H1 (cell line): ENCODE measurements at regions not wholly inside any gene's neighbourhood (a gene's known extent, or its start where the extent isn't known, plus 50 kb on each side); places are given as distances from the start of the nearest gene placed in this dataset.
A peak's percentile ranks its signal among the peaks of the same experiment; 100 is the strongest.

Experiments used
- BRCA1 ChIP-seq: IDR thresholded peaks from 2 replicates; pipeline ENCODE4 v1.6.1; 2012; ENCODE audit warnings: low read depth, low read length, improper control_type of control experiment
- CBX8 ChIP-seq: fragments of 300-800, 300-1000 bp; sonication (generic); IDR thresholded peaks from 2 replicates; pipeline ENCODE4 v1.7.1; 2016; ENCODE audit warnings: low read depth, low read length, borderline replicate concordance
- CHD1 ChIP-seq: IDR thresholded peaks from 2 replicates; pipeline ENCODE4 v1.6.1; 2012; ENCODE audit warnings: low read depth, low read length, improper control_type of control experiment
- CHD2 ChIP-seq: IDR thresholded peaks from 2 replicates; pipeline ENCODE4 v1.6.1; 2012; ENCODE audit warnings: low read length, improper control_type of control experiment
- CTBP2 ChIP-seq: IDR thresholded peaks from 2 replicates; pipeline ENCODE4 v1.7.0; 2011; ENCODE audit warnings: borderline replicate concordance, mild to moderate bottlenecking, moderate library complexity, mixed read lengths, low read length; ENCODE audit not compliant: insufficient read depth, insufficient read length
- HDAC2 ChIP-seq, 2 experiments: fragments of 300-600 bp in 1 of 2; sonication (generic) in 1 of 2; IDR thresholded peaks; 2 replicates each; pipeline ENCODE4 v1.6.1; 2011 to 2012; ENCODE audit warnings: low read depth in 2 of 2, low read length in 2 of 2, mild to moderate bottlenecking in 2 of 2, moderate library complexity in 2 of 2, borderline replicate concordance in 1 of 2, inconsistent platforms in 1 of 2
- KDM4A ChIP-seq: IDR thresholded peaks from one replicate; pipeline ENCODE4 v1.7.1; 2012; ENCODE audit warnings: low read depth, mild to moderate bottlenecking, moderate library complexity, low read length, inconsistent platforms; ENCODE audit not compliant: severe bottlenecking
- MAFK ChIP-seq: IDR thresholded peaks from 2 replicates; pipeline ENCODE4 v1.6.1; 2012; ENCODE audit warnings: low read depth, mild to moderate bottlenecking, improper control_type of control experiment, low read length
- POLR2AphosphoS5 ChIP-seq: IDR thresholded peaks from 2 replicates; pipeline ENCODE4 v1.6.1; 2011; ENCODE audit warnings: low read depth, low read length
- POU5F1 ChIP-seq: IDR thresholded peaks from 2 replicates; pipeline ENCODE4 v1.6.1; 2011; ENCODE audit warnings: low read depth, mild to moderate bottlenecking, low read length, moderate library complexity
- RBBP5 ChIP-seq: IDR thresholded peaks from 2 replicates; pipeline ENCODE4 v1.7.1; 2012; ENCODE audit warnings: low read depth, mild to moderate bottlenecking, inconsistent platforms, low read length, moderate library complexity, borderline replicate concordance
- SP1 ChIP-seq: IDR thresholded peaks from 2 replicates; pipeline ENCODE4 v1.6.1; 2011; ENCODE audit warnings: low read depth, low read length
- SRF ChIP-seq: IDR thresholded peaks from 2 replicates; pipeline ENCODE4 v1.6.1; 2011; ENCODE audit warnings: mild to moderate bottlenecking, low read depth, low read length, moderate library complexity
- SUZ12 ChIP-seq: fragments of 200-600 bp; sonication (generic); IDR thresholded peaks from 2 replicates; pipeline ENCODE4 v1.6.1; 2012; ENCODE audit warnings: mild to moderate bottlenecking, inconsistent platforms, low read length, moderate library complexity, mixed read lengths
- TBP ChIP-seq: IDR thresholded peaks from 2 replicates; pipeline ENCODE4 v1.6.1; 2011; ENCODE audit warnings: low read depth, low read length, improper control_type of control experiment
- TF ChIP-seq, protein P1 (sequence below), 3 experiments: IDR thresholded peaks; 1 replicate in 2 of 3; 2 replicates in 1 of 3; pipeline versions ENCODE4 v1.5.1 to v1.6.1; 2011; ENCODE audit warnings: low read length in 3 of 3, mild to moderate bottlenecking in 3 of 3, inconsistent platforms in 2 of 3, low read depth in 1 of 3, moderate library complexity in 1 of 3; ENCODE audit not compliant: insufficient read depth in 1 of 3; ENCODE audit errors: control extremely low read depth in 1 of 3

DNA sequence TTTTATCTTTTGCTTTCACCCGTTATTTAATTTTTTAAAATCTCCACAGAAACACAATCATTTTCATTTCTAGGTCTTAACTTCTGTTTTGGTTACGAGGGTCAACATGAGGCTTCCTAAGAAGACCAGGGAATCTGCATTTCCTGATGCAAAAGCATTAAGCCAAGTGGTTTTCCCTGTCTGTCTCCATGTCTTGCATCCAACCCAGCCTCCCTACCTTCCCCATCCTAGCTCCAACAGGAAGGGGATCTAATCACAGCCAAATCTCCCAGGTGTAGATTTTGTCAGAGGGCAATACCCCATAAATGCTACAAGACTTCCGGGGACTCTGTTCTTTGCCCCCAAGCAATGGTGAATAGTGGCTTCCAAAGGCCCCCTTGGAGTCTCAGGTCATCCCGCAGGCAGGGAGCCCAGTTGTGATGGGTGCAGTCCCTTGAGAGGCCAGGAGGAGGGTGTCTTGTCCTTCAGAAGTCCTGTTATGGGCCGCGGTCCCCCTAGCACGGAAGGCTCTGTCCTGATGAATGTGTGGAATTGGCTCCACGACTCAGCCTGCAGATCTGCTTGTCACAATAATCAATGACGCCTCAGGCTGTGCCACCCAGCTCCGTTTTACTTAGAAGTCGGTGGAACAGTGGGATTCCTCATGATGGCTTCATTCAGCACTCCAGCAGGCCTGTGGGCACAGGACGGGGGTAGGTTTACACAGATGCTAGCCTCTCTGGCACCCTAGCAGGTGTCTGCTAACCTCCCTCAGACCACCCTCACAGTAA, 141.1 kb downstream of the RGS9 start (continued):
- TF ChIP-seq RBBP5 (no peak), MAFK (no peak), CHD2 (no peak), POU5F1 (no peak), SRF (no peak), BRCA1 (no peak; the same call in 1 of the 2 replicates), HDAC2 (IDR thresholded peaks at IDR 0.05; ENCODE audit: borderline replicate concordance in 1 of 2, low read depth in 2 of 2, low read length in 2 of 2) (no peak), CBX8 (no peak), SUZ12 (no peak), TBP (no peak), SP1 (no peak), CTBP2 (no peak), KDM4A (no peak), POLR2AphosphoS5 (no peak), CHD1 (no peak)
- TF ChIP-seq, protein P1, sequence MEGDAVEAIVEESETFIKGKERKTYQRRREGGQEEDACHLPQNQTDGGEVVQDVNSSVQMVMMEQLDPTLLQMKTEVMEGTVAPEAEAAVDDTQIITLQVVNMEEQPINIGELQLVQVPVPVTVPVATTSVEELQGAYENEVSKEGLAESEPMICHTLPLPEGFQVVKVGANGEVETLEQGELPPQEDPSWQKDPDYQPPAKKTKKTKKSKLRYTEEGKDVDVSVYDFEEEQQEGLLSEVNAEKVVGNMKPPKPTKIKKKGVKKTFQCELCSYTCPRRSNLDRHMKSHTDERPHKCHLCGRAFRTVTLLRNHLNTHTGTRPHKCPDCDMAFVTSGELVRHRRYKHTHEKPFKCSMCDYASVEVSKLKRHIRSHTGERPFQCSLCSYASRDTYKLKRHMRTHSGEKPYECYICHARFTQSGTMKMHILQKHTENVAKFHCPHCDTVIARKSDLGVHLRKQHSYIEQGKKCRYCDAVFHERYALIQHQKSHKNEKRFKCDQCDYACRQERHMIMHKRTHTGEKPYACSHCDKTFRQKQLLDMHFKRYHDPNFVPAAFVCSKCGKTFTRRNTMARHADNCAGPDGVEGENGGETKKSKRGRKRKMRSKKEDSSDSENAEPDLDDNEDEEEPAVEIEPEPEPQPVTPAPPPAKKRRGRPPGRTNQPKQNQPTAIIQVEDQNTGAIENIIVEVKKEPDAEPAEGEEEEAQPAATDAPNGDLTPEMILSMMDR (IDR thresholded peaks at IDR 0.05; ENCODE audit: control extremely low read depth in 1 of 3, insufficient read depth in 1 of 3, low read depth in 1 of 3, low read length in 3 of 3), result peak; percentile 84 to 92 (median 88)
